GM23338 (cell line): ENCODE measurements at regions not wholly inside any gene's neighbourhood (a gene's known extent, or its start where the extent isn't known, plus 50 kb on each side); places are given as distances from the start of the nearest gene placed in this dataset.

Source experiments
- ATAC-seq: fragments of 200-7000 bp; cut with Tn5 transposase; 3 replicates; pipeline ENCODE4 v1.9.1; 2020
- DNase-seq: peaks from one replicate; pipeline ENCODE4 v3.0.0-alpha.2; 2015; ENCODE audit warnings: low spot score
- H2AFZ ChIP-seq: fragments of 200-600 bp; sonication (generic); 2 replicates; pipeline ENCODE4 v1.8.0; 2016; ENCODE audit warnings: antibody characterized with exemption, mild to moderate bottlenecking, moderate library complexity
- H3F3A ChIP-seq: fragments of 200-600 bp; sonication (generic); replicated peaks from 2 replicates; pipeline ENCODE4 v1.8.0; 2017; ENCODE audit warnings: antibody characterized with exemption, mixed run types, low read depth
- H3K27ac ChIP-seq: fragments of 200-600 bp; sonication (generic); 2 replicates; pipeline ENCODE4 v1.6.1; 2016; ENCODE audit warnings: low read depth
- H3K27me3 ChIP-seq: fragments of 200-600 bp; sonication (generic); 2 replicates; pipeline ENCODE4 v1.8.0; 2016; ENCODE audit warnings: mild to moderate bottlenecking, mixed run types, moderate library complexity; ENCODE audit not compliant: insufficient read depth
- H3K36me3 ChIP-seq: fragments of 200-600 bp; sonication (generic); 2 replicates; pipeline ENCODE4 v1.8.0; 2016; ENCODE audit warnings: mild to moderate bottlenecking; ENCODE audit not compliant: insufficient read depth
- H3K4me1 ChIP-seq: fragments of 200-600 bp; sonication (generic); 2 replicates; pipeline ENCODE4 v1.8.0; 2016; ENCODE audit warnings: mild to moderate bottlenecking, moderate library complexity; ENCODE audit not compliant: insufficient read depth
- H3K4me2 ChIP-seq: fragments of 200-600 bp; sonication (generic); 2 replicates; pipeline ENCODE4 v1.7.1; 2017; ENCODE audit warnings: mixed run types
- H3K4me3 ChIP-seq: fragments of 200-600 bp; sonication (generic); 2 replicates; pipeline ENCODE4 v1.6.1; 2016; ENCODE audit warnings: mixed run types
- H3K79me2 ChIP-seq: fragments of 200-600 bp; sonication (generic); replicated peaks from 2 replicates; pipeline ENCODE4 v1.8.0; 2017; ENCODE audit warnings: mild to moderate bottlenecking; ENCODE audit not compliant: insufficient read depth
- H3K9me2 ChIP-seq: fragments of 200-600 bp; sonication (generic); 2 replicates; pipeline ENCODE4 v1.8.0; 2017; ENCODE audit not compliant: insufficient read depth
- H4K20me1 ChIP-seq: fragments of 200-600 bp; sonication (generic); replicated peaks from 2 replicates; pipeline ENCODE4 v1.8.0; 2017; ENCODE audit warnings: mild to moderate bottlenecking; ENCODE audit not compliant: insufficient read depth
- H3K27ac Mint-ChIP-seq: 2 replicates; pipeline ENCODE4 v1.8.0; 2020; ENCODE audit warnings: inconsistent platforms, mild to moderate bottlenecking, moderate library complexity, mixed read lengths
- H3K27me3 Mint-ChIP-seq: 3 replicates; pipeline ENCODE4 v1.8.0; 2022; ENCODE audit warnings: low read depth, mild to moderate bottlenecking, moderate library complexity, mixed read lengths, inconsistent platforms; ENCODE audit not compliant: insufficient read depth, poor library complexity
- H3K36me3 Mint-ChIP-seq: 3 replicates; pipeline ENCODE4 v1.8.0; 2021; ENCODE audit warnings: low read depth, mild to moderate bottlenecking, inconsistent platforms, moderate library complexity, mixed read lengths
- H3K4me1 Mint-ChIP-seq: 3 replicates; pipeline ENCODE4 v1.8.0; 2020; ENCODE audit warnings: mild to moderate bottlenecking, inconsistent platforms, mixed read lengths
- H3K4me3 Mint-ChIP-seq: 3 replicates; pipeline ENCODE4 v1.8.0; 2021; ENCODE audit warnings: moderate library complexity, mild to moderate bottlenecking, inconsistent platforms, mixed read lengths
- H3K9me3 Mint-ChIP-seq: 3 replicates; pipeline ENCODE4 v1.8.0; 2020; ENCODE audit warnings: moderate library complexity, mild to moderate bottlenecking, inconsistent platforms, mixed read lengths
- EZH2 ChIP-seq: fragments of 200-600 bp; sonication (generic); IDR thresholded peaks from one replicate; pipeline ENCODE4 v1.8.0; 2017; ENCODE audit warnings: antibody characterized with exemption, mild to moderate bottlenecking, low read depth; ENCODE audit not compliant: unreplicated experiment
- EZH2phosphoT487 ChIP-seq: fragments of 200-600 bp; sonication (generic); IDR thresholded peaks from one replicate; pipeline ENCODE4 v1.8.1; 2018; ENCODE audit warnings: antibody characterized with exemption; ENCODE audit not compliant: unreplicated experiment
- NANOG ChIP-seq: IDR thresholded peaks from 2 replicates; pipeline ENCODE4 v1.6.1; 2016; ENCODE audit warnings: antibody characterized with exemption, borderline replicate concordance
- ZNF114 ChIP-seq: fragments of 250-450 bp; sonication (Bioruptor Pico); IDR thresholded peaks from 2 replicates; pipeline ENCODE4 v1.5.0; 2020; ENCODE audit warnings: mild to moderate bottlenecking, moderate library complexity
- ZNF331 ChIP-seq: fragments of 250-450 bp; sonication (Bioruptor Pico); IDR thresholded peaks from 2 replicates; pipeline ENCODE4 v1.5.0; 2020; ENCODE audit warnings: low read depth, mild to moderate bottlenecking, moderate library complexity
- TF ChIP-seq, protein P1 (sequence below): fragments of 250-450 bp; sonication (Bioruptor Pico); IDR thresholded peaks from 2 replicates; pipeline ENCODE4 v1.5.0; 2020; ENCODE audit warnings: mild to moderate bottlenecking, moderate library complexity
- TF ChIP-seq, protein P2 (sequence below), 2 experiments: fragments of 200-600 bp in 1 of 2; sonication (generic) in 1 of 2; conservative IDR thresholded peaks; 2 replicates each; pipeline versions ENCODE4 v1.5.1 to v1.6.1; 2016 to 2017; ENCODE audit warnings: antibody characterized with exemption in 2 of 2, low read depth in 2 of 2, mild to moderate bottlenecking in 2 of 2, moderate library complexity in 1 of 2

DNA sequence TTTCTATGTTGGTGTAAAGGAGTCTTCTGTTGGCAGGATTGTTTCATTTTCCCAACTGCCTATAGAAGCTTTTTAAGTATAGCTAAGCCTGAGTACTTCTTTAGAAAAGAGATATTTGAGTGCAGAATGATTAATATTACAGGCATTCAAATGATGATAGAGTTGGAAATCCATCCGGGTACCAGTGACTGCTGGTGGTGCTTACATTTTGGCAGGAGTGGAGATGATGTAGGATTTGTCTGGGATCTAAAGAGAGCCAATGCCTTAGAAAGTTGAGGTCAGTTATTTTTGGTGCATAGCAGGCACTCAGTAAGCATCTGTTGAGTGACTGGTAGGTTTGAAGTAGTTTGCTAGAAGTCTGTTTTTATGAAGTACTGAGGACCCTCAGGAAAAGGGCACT is 433.5 kb downstream of the DMAC1 start:
- ATAC-seq, result no peak
- Histone ChIP-seq H3F3A (no peaks in the 10 kb centered on the region), H3K27ac (no peak overlapping the region), H3K27me3 (no peaks in the 10 kb centered on the region), H3K4me2 (no peak overlapping the region), H3K79me2 (no peaks in the 10 kb centered on the region), H3K4me3 (no peak overlapping the region), H3K36me3 (no peaks in the 10 kb centered on the region), H3K4me1 (no peaks in the 10 kb centered on the region), H4K20me1 (no peaks in the 10 kb centered on the region), H3K9me2 (no peaks in the 10 kb centered on the region), H2AFZ (no peak overlapping the region)
- Mint-ChIP-seq H3K4me3 (no peak overlapping the region), H3K4me1 (peaks cover 5% of the 10 kb centered on the region; the same call in 2 of the 3 replicates), H3K36me3 (no peaks in the 10 kb centered on the region), H3K27me3 (peaks cover 5% of the 10 kb centered on the region), H3K9me3 (no peaks in the 10 kb centered on the region), H3K27ac (no peak overlapping the region)
- DNase-seq, result no peak
- no peak for TF ChIP-seq NANOG
- TF ChIP-seq EZH2phosphoT487, result no peak
- TF ChIP-seq, protein P1, sequence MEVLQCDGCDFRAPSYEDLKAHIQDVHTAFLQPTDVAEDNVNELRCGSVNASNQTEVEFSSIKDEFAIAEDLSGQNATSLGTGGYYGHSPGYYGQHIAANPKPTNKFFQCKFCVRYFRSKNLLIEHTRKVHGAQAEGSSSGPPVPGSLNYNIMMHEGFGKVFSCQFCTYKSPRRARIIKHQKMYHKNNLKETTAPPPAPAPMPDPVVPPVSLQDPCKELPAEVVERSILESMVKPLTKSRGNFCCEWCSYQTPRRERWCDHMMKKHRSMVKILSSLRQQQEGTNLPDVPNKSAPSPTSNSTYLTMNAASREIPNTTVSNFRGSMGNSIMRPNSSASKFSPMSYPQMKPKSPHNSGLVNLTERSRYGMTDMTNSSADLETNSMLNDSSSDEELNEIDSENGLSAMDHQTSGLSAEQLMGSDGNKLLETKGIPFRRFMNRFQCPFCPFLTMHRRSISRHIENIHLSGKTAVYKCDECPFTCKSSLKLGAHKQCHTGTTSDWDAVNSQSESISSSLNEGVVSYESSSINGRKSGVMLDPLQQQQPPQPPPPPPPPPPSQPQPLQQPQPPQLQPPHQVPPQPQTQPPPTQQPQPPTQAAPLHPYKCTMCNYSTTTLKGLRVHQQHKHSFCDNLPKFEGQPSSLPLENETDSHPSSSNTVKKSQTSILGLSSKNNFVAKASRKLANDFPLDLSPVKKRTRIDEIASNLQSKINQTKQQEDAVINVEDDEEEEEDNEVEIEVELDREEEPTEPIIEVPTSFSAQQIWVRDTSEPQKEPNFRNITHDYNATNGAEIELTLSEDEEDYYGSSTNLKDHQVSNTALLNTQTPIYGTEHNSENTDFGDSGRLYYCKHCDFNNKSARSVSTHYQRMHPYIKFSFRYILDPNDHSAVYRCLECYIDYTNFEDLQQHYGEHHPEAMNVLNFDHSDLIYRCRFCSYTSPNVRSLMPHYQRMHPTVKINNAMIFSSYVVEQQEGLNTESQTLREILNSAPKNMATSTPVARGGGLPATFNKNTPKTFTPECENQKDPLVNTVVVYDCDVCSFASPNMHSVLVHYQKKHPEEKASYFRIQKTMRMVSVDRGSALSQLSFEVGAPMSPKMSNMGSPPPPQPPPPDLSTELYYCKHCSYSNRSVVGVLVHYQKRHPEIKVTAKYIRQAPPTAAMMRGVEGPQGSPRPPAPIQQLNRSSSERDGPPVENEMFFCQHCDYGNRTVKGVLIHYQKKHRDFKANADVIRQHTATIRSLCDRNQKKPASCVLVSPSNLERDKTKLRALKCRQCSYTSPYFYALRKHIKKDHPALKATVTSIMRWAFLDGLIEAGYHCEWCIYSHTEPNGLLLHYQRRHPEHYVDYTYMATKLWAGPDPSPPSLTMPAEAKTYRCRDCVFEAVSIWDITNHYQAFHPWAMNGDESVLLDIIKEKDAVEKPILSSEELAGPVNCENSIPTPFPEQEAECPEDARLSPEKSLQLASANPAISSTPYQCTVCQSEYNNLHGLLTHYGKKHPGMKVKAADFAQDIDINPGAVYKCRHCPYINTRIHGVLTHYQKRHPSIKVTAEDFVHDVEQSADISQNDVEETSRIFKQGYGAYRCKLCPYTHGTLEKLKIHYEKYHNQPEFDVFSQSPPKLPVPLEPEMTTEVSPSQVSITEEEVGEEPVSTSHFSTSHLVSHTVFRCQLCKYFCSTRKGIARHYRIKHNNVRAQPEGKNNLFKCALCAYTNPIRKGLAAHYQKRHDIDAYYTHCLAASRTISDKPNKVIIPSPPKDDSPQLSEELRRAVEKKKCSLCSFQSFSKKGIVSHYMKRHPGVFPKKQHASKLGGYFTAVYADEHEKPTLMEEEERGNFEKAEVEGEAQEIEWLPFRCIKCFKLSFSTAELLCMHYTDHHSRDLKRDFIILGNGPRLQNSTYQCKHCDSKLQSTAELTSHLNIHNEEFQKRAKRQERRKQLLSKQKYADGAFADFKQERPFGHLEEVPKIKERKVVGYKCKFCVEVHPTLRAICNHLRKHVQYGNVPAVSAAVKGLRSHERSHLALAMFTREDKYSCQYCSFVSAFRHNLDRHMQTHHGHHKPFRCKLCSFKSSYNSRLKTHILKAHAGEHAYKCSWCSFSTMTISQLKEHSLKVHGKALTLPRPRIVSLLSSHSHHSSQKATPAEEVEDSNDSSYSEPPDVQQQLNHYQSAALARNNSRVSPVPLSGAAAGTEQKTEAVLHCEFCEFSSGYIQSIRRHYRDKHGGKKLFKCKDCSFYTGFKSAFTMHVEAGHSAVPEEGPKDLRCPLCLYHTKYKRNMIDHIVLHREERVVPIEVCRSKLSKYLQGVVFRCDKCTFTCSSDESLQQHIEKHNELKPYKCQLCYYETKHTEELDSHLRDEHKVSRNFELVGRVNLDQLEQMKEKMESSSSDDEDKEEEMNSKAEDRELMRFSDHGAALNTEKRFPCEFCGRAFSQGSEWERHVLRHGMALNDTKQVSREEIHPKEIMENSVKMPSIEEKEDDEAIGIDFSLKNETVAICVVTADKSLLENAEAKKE (CRISPR knock-in tag), result no peak
- TF ChIP-seq, protein P2, sequence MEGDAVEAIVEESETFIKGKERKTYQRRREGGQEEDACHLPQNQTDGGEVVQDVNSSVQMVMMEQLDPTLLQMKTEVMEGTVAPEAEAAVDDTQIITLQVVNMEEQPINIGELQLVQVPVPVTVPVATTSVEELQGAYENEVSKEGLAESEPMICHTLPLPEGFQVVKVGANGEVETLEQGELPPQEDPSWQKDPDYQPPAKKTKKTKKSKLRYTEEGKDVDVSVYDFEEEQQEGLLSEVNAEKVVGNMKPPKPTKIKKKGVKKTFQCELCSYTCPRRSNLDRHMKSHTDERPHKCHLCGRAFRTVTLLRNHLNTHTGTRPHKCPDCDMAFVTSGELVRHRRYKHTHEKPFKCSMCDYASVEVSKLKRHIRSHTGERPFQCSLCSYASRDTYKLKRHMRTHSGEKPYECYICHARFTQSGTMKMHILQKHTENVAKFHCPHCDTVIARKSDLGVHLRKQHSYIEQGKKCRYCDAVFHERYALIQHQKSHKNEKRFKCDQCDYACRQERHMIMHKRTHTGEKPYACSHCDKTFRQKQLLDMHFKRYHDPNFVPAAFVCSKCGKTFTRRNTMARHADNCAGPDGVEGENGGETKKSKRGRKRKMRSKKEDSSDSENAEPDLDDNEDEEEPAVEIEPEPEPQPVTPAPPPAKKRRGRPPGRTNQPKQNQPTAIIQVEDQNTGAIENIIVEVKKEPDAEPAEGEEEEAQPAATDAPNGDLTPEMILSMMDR (conservative IDR thresholded peaks at IDR 0.05; ENCODE audit: low read depth in 2 of 2), result no peak
- TF ChIP-seq ZNF331 (CRISPR knock-in tag), result no peak
- no peak for TF ChIP-seq EZH2
- no peak for TF ChIP-seq ZNF114 (CRISPR knock-in tag)
